HuH-7 (cell line): ENCODE measurements at regions not wholly inside any gene's neighbourhood (a gene's known extent, or its start where the extent isn't known, plus 50 kb on each side); places are given as distances from the start of the nearest gene placed in this dataset.

Experiments
- DNase-seq: peaks from one replicate; pipeline ENCODE4 v3.0.0; 2011; ENCODE audit warnings: low spot score

DNA sequence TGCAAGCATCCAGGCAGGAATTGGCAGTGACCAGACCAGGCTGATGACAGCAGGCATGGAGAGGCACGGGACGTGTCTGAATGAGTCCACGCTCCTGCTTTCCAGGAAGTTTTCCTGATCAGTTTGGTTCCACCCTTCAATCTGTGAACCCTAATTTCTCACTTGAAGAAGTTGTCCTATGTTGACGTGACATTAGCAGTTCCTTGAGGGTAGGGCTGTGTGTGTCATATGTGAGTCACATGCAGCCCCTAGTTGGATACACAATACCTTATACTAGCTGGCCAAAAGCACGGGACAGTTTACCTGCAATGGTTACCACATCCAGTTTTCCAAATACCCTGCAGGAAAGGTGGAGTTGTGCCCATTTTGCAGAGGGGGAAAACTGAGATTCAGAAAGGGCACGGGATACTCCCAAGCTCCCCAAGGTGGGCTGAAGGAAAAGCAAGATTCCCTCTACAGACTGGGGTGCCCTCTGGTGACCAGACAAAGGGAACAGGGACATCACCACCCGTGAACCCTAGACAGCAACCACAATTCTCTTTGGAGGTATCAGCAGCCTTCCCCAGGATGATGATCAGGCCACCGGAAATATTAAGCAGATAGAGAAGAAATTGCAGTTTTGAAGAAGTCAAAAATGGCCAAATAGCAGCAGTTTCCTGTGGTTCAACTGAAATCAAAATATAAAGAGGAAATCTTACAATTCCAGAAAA is 194.5 kb downstream of the PHETA1 start:
- DNase-seq = no peak

- no peak for DNase-seq
Measured at GRCh38 chr12:111173836-111174235, 195.1 kb downstream of the PHETA1 start.

DNA sequence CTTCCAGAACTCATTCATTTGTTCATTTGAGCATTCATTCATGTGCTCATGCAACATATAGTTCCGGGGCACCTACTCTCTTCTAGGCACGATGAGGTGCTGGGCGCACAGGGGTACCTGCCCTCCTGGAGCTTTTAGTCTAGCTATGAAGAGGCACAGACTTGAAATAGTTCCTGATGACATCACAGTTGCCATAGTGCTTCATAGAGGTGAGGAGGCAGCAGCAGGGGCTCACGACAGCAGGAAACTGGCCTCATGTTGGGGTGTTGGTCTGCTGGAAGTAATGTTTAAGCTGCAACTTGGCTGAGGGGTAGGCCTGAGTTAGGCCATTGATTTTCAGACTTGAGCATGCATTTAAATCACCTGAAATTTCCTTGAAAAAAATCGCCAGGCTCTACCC is 195.5 kb downstream of the PHETA1 start:
- no peak for DNase-seq

DNA sequence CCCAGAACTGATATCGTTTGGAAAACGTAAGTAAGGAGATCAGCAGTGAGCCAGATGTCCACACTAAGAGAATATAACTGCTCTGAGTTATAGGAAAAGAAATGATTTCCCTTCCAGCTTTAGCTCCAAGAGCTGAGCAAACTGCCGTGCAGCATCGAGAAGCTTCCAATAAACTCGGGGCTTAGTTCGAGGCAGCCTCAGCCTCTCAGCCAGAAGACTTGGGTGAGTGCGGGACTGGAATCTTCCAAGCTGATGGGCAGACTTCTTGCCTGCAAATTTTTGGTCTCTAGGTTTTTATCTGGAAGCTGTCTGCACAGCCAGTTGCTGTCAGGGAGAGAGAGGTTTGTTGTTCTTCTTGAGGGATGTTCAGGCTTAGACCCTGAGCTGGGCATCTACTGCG is 196.1 kb downstream of the PHETA1 start:
- DNase-seq = no peak

GRCh38 chr12:111171832-111172231 is 197.1 kb downstream of the PHETA1 start:
- DNase-seq = no peak

DNA sequence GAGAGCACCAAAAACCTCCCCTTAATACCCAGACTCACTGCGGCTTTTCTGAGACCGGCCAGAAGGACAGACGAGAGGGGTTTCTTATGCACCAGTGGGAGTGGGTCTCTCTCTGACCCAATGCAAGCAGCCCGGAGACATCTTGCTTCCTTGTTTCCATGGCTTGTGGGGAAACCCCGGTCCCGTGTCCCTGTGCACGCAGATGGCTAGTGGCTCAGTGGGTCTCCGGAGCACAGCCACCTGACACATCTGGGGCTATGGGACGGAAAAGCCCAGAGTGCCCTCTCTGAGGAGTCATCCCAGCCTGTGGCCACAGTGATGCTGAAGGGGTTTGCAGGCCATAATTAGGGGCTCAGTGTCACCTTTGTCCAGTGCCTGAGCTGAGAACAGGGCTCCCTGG is 197.6 kb downstream of the PHETA1 start:
- DNase-seq = no peak

DNA sequence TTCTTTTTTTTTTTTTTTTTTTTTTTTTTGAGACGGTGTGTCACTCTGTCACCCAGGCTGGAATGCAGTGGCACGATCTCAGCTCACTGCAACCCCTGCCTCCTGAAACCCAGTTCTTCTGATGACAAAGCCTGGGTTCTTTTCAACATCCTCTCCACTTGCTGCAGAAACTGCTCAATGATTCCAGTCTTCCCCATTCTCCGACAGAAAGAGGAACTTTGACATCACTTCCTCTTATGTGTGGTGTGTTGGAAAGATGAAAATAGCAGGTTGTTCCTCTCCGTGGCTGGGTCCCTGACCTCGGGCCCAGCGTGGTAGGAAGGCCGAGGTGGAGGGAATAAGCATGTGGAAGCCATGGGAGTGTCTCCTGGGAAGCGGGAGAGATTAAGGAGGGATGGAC is 198.4 kb downstream of the PHETA1 start:
- DNase-seq = no peak

GRCh38 chr12:111169456-111169855 is 199.4 kb downstream of the PHETA1 start:
- DNase-seq = no peak

GRCh38 chr12:111169032-111169431 is 199.9 kb downstream of the PHETA1 start:
- DNase-seq = no peak

DNA sequence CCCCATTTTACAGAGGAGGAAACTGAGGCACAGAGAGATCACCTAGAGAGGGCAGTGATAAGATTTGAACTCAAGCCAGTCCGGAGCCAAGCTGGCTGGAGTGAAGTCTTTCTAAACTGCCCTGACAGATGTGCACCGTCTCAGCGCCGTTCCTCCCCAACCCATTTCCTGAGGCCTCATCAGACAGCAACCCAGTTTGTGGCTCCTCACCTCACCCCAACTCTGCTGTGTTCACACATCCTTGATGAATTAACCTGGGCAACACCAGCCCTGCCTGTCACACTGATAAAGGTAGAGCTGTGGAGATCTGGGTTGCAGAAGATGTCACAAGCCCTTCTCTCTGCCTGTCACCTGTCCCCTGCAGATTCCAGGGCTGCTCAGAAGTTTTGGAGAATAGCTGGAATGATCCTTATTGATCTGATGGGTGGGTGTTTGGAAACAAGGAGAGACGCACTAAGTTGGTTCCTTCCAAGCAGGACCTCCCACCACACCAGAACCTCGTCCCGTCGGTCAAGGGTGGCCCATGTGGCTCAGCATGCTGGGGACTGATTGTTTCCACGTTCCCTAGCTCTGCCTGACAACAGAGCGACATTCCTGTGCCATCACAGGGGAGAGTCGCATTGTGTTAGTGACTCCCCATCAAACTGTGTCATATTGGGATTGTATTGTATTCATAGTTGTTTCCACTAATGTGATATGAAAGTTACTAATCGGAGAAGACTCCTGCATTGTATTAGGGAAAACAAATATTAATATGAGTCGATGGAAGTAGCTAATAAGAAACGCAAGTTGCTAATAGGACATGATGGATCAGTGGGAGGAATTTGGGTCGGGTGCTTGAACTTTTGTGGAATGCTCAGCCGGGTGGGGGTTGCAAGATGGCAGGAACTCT is 200.6 kb downstream of the PHETA1 start:
- DNase-seq = no peak

GRCh38 chr12:111166779-111167540 is 201.9 kb downstream of the PHETA1 start:
- no peak for DNase-seq

- no peak for DNase-seq
Measured at GRCh38 chr12:111164833-111165525, 203.9 kb downstream of the PHETA1 start.

DNA sequence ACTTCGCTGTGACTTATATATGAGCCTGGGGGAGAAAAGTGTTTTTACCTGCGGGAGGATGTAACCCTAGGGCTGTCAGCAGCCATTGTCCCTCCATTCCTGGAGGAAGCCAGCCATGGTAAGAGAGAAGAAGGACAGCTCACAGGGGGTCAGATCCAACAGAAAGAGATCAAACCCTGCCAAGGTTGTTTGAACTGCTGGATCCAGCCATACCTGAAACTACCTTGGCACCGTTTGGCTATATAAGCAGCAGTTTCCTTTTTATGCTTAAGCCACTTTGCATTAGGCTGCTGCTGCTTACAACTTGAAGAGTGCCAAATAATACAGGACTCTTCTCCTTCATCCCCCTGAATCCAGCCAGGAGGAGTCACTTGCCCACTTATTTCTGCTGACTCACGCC is 205.5 kb downstream of the PHETA1 start:
- no peak for DNase-seq

DNA sequence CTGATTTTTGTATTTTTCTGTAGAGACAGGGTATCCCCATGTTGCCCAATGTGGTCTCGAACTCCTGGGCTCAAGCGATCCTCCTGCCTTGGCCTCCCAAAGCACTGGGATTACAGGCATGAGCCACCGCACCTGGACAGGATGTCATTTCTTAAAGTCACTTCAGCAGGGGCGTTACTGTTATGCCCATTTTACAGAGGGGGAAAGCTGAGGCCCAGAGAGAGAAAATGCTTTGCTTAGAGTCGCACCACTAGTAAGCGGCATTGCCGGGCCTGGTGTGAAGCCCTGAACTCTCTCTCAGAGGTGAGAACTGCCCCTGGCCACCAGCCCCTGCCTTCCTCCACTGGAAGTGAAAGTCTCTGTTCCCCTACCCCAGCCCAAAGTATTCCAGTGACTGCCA is 207.0 kb downstream of the PHETA1 start:
- no peak for DNase-seq

DNA sequence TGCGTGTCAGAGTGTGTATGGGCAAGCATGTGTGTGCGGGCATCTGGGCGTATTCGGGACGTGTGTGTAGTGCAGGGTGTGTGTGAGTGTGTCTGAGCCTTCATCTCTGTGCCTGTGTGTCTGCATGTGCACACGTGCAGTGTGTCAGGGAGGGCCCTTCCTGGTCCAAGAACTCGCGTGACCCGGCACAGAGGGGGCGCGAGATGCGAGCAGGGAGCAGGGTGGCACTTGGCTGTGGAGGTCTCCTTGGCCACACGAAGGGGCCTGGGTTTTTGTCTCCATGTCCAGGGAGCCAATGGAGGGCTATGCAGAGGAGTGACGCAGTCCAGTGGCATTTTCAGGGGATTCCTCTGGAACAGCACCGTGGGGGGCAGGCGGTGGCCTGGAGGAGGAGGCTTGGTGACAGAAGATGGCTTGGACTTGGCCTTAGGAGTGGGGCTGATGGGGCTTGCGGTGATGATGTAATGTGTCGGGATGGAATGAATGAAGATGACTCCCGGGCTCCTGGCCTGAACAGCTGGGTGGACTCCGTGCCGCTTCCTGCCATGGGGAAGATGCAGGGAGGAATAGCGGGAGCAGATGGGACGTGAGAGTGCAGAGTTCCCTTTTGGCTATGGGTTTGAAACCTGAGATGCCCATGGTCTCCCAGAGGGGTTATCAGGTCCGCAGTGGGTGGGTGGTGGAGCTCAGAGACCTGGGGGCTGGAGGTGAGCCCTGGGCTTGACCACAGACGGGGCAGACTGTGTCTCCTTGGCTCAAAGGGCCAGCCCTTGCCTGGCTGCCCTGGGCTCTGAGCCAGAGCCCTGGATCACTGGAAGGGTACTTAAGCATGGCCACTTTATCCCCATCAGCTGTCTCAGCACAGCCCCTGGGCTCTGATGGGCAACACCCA is 208.3 kb downstream of the PHETA1 start:
- no peak for DNase-seq

GRCh38 chr12:111158992-111159391 is 209.9 kb downstream of the PHETA1 start:
- DNase-seq = no peak

GRCh38 chr12:111157486-111157885 is 211.4 kb downstream of the PHETA1 start:
- DNase-seq = no peak

DNA sequence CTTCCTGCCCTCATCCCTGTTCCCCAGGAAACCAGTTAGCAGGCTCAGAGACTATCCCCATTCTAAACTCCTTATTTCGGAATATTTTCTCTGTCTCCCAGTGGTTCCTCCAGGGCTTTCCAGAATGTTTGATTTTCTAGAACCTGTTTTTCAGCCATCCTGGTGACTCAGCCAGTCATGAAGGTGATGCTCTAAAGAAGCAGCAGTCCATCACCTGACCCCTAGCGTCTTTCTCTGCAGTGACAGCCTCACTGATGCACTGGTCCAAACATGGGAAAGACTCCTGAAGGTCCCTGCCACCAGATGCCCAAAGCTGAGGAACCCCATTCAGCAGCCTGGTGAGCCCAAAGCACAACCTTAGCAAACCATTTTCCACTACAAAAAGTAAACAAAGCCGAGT is 212.6 kb downstream of the PHETA1 start:
- DNase-seq = no peak

DNA sequence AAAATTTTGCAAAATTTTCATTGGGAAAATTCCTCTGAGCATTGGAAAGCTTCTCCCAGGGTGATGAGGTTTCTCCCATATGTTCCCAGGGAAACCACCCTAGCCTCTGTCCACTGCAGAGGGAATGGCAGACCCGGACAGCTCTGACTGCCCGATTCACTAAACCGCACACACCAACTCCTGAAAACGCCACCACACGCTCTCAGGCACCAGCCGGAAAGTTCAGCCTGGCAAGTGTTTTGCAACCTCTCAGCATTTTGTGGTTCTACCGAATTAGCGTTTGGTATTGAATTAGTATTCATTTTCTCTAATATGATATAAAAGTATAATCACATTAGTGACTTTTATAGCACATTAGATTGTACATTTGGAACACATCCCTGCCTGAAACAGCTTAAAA is 213.4 kb downstream of the PHETA1 start:
- DNase-seq = no peak

- DNase-seq = no peak
Measured at GRCh38 chr12:111155020-111155419, 213.9 kb downstream of the PHETA1 start.
